ENCODE measurements at regions not wholly inside any gene's neighbourhood (a gene's known extent, or its start where the extent isn't known, plus 50 kb on each side); places are given as distances from the start of the nearest gene placed in this dataset.

DNA sequence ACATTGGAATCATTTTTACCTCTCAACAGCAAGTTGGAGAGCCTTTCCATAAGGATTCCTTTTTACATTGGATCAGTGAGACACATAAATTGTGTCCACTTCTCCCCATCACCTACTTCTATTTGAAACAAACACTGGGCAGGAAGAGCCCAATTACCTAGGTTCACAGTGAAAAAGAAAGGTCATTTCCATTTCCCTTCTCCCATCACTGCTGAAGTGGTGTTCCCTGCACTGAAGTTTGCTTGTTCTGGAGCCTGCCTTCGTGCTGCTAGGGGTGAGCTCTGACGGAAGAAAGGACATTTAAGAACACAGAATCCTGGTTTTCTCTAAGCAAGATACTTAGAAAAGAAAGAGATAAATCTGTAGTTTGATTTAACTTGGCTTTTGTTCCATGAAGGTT lies 123.8 kb upstream of the ZBTB20 start:
- H3K4me3 ChIP-seq (replicated peaks in 1 of 3; ENCODE audit: insufficient read depth in 1 of 3, low read depth in 2 of 3, low read length in 3 of 3): no peak overlapping the region
- no peak overlapping the region for H3K27ac ChIP-seq (ENCODE audit: extremely low read length, insufficient read depth, low read length)
- no peak for FAIRE-seq
- H4K20me1 ChIP-seq (ENCODE audit: insufficient read depth, low read length): no peaks in the 10 kb centered on the region
- no peaks in the 10 kb centered on the region for H3K27me3 ChIP-seq (ENCODE audit: control insufficient read depth in 1 of 2, insufficient read depth in 2 of 2, low read length in 2 of 2)
- no peak for ATAC-seq
- H3K36me3 ChIP-seq (replicated peaks in 1 of 2; ENCODE audit: control insufficient read depth in 1 of 2, insufficient read depth in 2 of 2, low read length in 2 of 2): no peaks in the 10 kb centered on the region
- DNase-seq (ENCODE audit: low spot score): no peak
- no TSS peak for BruUV-seq (replicated peaks)
- H3K4me2 ChIP-seq (ENCODE audit: low read depth, low read length): no peak overlapping the region
- no peaks in the 10 kb centered on the region for H3K9me3 ChIP-seq (ENCODE audit: low read length)
- no peak overlapping the region for H3K9ac ChIP-seq (ENCODE audit: insufficient read depth, low read depth, low read length)
- in situ Hi-C loops (cut with HindIII; ENCODE audit: extremely low pct_ligation_motif_present, low pct_unique_long_range_greater_than_20kb) (no loop called here), intact Hi-C loops (cut with micrococcal nuclease; ENCODE audit: unreplicated experiment) (no loop called here)
- 3% methylated on average over 2 of the region's 2 CpGs for WGBS (ENCODE audit: low lambda C conversion rate)
- H3K4me1 ChIP-seq (ENCODE audit: insufficient read depth, low read length): no peaks in the 10 kb centered on the region
- TF ChIP-seq, protein P1, sequence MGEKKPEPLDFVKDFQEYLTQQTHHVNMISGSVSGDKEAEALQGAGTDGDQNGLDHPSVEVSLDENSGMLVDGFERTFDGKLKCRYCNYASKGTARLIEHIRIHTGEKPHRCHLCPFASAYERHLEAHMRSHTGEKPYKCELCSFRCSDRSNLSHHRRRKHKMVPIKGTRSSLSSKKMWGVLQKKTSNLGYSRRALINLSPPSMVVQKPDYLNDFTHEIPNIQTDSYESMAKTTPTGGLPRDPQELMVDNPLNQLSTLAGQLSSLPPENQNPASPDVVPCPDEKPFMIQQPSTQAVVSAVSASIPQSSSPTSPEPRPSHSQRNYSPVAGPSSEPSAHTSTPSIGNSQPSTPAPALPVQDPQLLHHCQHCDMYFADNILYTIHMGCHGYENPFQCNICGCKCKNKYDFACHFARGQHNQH (CRISPR knock-in tag; IDR thresholded peaks at IDR 0.05): no peak
- TF ChIP-seq ZNF121 (CRISPR knock-in tag; IDR thresholded peaks at IDR 0.05) (no peak), PRPF4 (IDR thresholded peaks at IDR 0.05; ENCODE audit: low read depth, low read length, poor library complexity, severe bottlenecking) (no peak), ZNF790 (CRISPR knock-in tag; IDR thresholded peaks at IDR 0.05; ENCODE audit: borderline replicate concordance) (no peak), LCORL (IDR thresholded peaks at IDR 0.05) (no peak), LCORL (CRISPR knock-in tag; IDR thresholded peaks at IDR 0.05) (no peak), NR3C1 (CRISPR knock-in tag; IDR thresholded peaks at IDR 0.05) (no peak), KMT2B (CRISPR knock-in tag; IDR thresholded peaks at IDR 0.05) (no peak), NR2F2 (IDR thresholded peaks at IDR 0.05; ENCODE audit: borderline replicate concordance, low read depth) (no peak), ZNF709 (CRISPR knock-in tag; IDR thresholded peaks at IDR 0.05) (no peak)
- TF ChIP-seq, protein P2, sequence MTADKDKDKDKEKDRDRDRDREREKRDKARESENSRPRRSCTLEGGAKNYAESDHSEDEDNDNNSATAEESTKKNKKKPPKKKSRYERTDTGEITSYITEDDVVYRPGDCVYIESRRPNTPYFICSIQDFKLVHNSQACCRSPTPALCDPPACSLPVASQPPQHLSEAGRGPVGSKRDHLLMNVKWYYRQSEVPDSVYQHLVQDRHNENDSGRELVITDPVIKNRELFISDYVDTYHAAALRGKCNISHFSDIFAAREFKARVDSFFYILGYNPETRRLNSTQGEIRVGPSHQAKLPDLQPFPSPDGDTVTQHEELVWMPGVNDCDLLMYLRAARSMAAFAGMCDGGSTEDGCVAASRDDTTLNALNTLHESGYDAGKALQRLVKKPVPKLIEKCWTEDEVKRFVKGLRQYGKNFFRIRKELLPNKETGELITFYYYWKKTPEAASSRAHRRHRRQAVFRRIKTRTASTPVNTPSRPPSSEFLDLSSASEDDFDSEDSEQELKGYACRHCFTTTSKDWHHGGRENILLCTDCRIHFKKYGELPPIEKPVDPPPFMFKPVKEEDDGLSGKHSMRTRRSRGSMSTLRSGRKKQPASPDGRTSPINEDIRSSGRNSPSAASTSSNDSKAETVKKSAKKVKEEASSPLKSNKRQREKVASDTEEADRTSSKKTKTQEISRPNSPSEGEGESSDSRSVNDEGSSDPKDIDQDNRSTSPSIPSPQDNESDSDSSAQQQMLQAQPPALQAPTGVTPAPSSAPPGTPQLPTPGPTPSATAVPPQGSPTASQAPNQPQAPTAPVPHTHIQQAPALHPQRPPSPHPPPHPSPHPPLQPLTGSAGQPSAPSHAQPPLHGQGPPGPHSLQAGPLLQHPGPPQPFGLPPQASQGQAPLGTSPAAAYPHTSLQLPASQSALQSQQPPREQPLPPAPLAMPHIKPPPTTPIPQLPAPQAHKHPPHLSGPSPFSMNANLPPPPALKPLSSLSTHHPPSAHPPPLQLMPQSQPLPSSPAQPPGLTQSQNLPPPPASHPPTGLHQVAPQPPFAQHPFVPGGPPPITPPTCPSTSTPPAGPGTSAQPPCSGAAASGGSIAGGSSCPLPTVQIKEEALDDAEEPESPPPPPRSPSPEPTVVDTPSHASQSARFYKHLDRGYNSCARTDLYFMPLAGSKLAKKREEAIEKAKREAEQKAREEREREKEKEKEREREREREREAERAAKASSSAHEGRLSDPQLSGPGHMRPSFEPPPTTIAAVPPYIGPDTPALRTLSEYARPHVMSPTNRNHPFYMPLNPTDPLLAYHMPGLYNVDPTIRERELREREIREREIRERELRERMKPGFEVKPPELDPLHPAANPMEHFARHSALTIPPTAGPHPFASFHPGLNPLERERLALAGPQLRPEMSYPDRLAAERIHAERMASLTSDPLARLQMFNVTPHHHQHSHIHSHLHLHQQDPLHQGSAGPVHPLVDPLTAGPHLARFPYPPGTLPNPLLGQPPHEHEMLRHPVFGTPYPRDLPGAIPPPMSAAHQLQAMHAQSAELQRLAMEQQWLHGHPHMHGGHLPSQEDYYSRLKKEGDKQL (CRISPR knock-in tag; IDR thresholded peaks at IDR 0.05; ENCODE audit: low read depth): no peak
- TF ChIP-seq, protein P3, sequence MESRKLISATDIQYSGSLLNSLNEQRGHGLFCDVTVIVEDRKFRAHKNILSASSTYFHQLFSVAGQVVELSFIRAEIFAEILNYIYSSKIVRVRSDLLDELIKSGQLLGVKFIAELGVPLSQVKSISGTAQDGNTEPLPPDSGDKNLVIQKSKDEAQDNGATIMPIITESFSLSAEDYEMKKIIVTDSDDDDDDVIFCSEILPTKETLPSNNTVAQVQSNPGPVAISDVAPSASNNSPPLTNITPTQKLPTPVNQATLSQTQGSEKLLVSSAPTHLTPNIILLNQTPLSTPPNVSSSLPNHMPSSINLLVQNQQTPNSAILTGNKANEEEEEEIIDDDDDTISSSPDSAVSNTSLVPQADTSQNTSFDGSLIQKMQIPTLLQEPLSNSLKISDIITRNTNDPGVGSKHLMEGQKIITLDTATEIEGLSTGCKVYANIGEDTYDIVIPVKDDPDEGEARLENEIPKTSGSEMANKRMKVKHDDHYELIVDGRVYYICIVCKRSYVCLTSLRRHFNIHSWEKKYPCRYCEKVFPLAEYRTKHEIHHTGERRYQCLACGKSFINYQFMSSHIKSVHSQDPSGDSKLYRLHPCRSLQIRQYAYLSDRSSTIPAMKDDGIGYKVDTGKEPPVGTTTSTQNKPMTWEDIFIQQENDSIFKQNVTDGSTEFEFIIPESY (CRISPR knock-in tag; IDR thresholded peaks at IDR 0.05): no peak
- TF ChIP-seq, protein P4, sequence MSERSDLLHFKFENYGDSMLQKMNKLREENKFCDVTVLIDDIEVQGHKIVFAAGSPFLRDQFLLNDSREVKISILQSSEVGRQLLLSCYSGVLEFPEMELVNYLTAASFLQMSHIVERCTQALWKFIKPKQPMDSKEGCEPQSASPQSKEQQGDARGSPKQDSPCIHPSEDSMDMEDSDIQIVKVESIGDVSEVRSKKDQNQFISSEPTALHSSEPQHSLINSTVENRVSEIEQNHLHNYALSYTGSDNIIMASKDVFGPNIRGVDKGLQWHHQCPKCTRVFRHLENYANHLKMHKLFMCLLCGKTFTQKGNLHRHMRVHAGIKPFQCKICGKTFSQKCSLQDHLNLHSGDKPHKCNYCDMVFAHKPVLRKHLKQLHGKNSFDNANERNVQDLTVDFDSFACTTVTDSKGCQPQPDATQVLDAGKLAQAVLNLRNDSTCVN (CRISPR knock-in tag; IDR thresholded peaks at IDR 0.05; ENCODE audit: borderline replicate concordance): no peak
- ChIA-PET CTCF (ENCODE audit: low intra/inter-chr PET ratio, low total read pairs) (no interaction called here), POLR2A (no interaction called here)
- H3K79me2 ChIP-seq (ENCODE audit: insufficient read depth, low read length): no peaks in the 10 kb centered on the region
- no peak overlapping the region for H2AFZ ChIP-seq (ENCODE audit: low read length)

All from HepG2 (cell line).